ENCODE measurements at regions not wholly inside any gene's neighbourhood (a gene's known extent, or its start where the extent isn't known, plus 50 kb on each side); places are given as distances from the start of the nearest gene placed in this dataset.

DNA sequence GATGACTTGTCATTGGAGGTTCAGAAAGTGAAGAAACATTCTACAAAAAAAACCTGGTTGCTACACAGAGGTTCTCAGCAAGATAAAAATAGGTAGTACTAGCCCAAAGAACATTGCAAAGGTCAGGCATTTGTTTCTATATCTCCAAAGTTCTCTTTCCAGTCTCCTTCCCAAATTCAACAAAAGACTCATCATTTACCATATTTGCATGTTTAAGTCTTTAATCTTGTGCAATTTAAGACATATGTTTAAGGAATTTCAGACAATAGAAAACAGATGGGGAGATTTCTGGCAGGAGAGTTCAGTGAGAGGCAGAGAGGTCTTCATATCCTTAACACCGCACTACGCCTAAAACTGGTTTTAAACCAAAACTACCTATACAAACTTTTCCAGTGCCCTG is 173.8 kb upstream of the THBS1 start:
- TF ChIP-seq, protein P1, sequence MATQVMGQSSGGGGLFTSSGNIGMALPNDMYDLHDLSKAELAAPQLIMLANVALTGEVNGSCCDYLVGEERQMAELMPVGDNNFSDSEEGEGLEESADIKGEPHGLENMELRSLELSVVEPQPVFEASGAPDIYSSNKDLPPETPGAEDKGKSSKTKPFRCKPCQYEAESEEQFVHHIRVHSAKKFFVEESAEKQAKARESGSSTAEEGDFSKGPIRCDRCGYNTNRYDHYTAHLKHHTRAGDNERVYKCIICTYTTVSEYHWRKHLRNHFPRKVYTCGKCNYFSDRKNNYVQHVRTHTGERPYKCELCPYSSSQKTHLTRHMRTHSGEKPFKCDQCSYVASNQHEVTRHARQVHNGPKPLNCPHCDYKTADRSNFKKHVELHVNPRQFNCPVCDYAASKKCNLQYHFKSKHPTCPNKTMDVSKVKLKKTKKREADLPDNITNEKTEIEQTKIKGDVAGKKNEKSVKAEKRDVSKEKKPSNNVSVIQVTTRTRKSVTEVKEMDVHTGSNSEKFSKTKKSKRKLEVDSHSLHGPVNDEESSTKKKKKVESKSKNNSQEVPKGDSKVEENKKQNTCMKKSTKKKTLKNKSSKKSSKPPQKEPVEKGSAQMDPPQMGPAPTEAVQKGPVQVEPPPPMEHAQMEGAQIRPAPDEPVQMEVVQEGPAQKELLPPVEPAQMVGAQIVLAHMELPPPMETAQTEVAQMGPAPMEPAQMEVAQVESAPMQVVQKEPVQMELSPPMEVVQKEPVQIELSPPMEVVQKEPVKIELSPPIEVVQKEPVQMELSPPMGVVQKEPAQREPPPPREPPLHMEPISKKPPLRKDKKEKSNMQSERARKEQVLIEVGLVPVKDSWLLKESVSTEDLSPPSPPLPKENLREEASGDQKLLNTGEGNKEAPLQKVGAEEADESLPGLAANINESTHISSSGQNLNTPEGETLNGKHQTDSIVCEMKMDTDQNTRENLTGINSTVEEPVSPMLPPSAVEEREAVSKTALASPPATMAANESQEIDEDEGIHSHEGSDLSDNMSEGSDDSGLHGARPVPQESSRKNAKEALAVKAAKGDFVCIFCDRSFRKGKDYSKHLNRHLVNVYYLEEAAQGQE (IDR thresholded peaks at IDR 0.05; ENCODE audit: insufficient read depth in 1 of 2, low read depth in 2 of 2, low read length in 1 of 2): no peak
- TF ChIP-seq, protein P2, sequence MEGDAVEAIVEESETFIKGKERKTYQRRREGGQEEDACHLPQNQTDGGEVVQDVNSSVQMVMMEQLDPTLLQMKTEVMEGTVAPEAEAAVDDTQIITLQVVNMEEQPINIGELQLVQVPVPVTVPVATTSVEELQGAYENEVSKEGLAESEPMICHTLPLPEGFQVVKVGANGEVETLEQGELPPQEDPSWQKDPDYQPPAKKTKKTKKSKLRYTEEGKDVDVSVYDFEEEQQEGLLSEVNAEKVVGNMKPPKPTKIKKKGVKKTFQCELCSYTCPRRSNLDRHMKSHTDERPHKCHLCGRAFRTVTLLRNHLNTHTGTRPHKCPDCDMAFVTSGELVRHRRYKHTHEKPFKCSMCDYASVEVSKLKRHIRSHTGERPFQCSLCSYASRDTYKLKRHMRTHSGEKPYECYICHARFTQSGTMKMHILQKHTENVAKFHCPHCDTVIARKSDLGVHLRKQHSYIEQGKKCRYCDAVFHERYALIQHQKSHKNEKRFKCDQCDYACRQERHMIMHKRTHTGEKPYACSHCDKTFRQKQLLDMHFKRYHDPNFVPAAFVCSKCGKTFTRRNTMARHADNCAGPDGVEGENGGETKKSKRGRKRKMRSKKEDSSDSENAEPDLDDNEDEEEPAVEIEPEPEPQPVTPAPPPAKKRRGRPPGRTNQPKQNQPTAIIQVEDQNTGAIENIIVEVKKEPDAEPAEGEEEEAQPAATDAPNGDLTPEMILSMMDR (IDR thresholded peaks at IDR 0.05): no peak
- TF ChIP-seq SIN3A (IDR thresholded peaks at IDR 0.05; ENCODE audit: borderline replicate concordance, insufficient read depth, low read depth, low read length) (no peak), TCF7L2 (IDR thresholded peaks at IDR 0.05; ENCODE audit: low read depth, low read length) (no peak)

Measured in Panc1 (cell line).